Neural progenitor cell (in vitro differentiated cells): ENCODE measurements at regions not wholly inside any gene's neighbourhood (a gene's known extent, or its start where the extent isn't known, plus 50 kb on each side); places are given as distances from the start of the nearest gene placed in this dataset.
"Not testable (repeated sequence)": the region's sequence is repeated elsewhere in the genome, so short reads cannot be mapped to it uniquely, and the experiment has no call there.

Source experiments
- DNase-seq: peaks from one replicate; pipeline ENCODE4 v3.0.0-alpha.2; 2016; ENCODE audit warnings: low spot score
- H2AFZ ChIP-seq: fragments of 200-600 bp; sonication (generic); replicated peaks from 2 replicates; pipeline ENCODE4 v1.6.1; 2016; ENCODE audit warnings: antibody characterized with exemption
- H3F3A ChIP-seq: fragments of 200-600 bp; sonication (generic); 2 replicates; pipeline ENCODE4 v1.6.1; 2016; ENCODE audit warnings: antibody characterized with exemption, low read depth
- H3K27ac ChIP-seq: fragments of 200-600 bp; sonication (generic); 2 replicates; pipeline ENCODE4 v1.5.1; 2016; ENCODE audit warnings: mild to moderate bottlenecking
- H3K27me3 ChIP-seq: fragments of 200-600 bp; sonication (generic); 2 replicates; pipeline ENCODE4 v1.6.1; 2016; ENCODE audit warnings: mild to moderate bottlenecking, moderate library complexity
- H3K36me3 ChIP-seq: fragments of 200-600 bp; sonication (generic); 2 replicates; pipeline ENCODE4 v1.5.1; 2016
- H3K4me1 ChIP-seq: fragments of 200-600 bp; sonication (generic); 2 replicates; pipeline ENCODE4 v1.6.1; 2016; ENCODE audit warnings: mixed run types
- H3K4me2 ChIP-seq: fragments of 200-600 bp; sonication (generic); 2 replicates; pipeline ENCODE4 v1.6.1; 2016
- H3K4me3 ChIP-seq: fragments of 200-600 bp; sonication (generic); 2 replicates; pipeline ENCODE4 v1.5.1; 2016
- H3K79me2 ChIP-seq: fragments of 200-600 bp; sonication (generic); 2 replicates; pipeline ENCODE4 v1.6.1; 2016; ENCODE audit warnings: low read depth
- H3K9ac ChIP-seq: fragments of 200-600 bp; sonication (generic); 2 replicates; pipeline ENCODE4 v1.6.1; 2016
- H3K9me3 ChIP-seq: fragments of 200-600 bp; sonication (generic); 2 replicates; pipeline ENCODE4 v1.5.1; 2016; ENCODE audit warnings: low read depth
- H4K20me1 ChIP-seq: fragments of 200-600 bp; sonication (generic); 2 replicates; pipeline ENCODE4 v1.6.1; 2016; ENCODE audit warnings: low read depth
- H3K27ac Mint-ChIP-seq: 3 replicates; pipeline ENCODE4 v1.8.0; 2021; ENCODE audit warnings: mixed read lengths
- H3K27me3 Mint-ChIP-seq: 2 replicates; pipeline ENCODE4 v1.8.0; 2022; ENCODE audit warnings: low read depth, mild to moderate bottlenecking, inconsistent platforms, moderate library complexity, mixed read lengths; ENCODE audit not compliant: insufficient read depth
- H3K36me3 Mint-ChIP-seq: 3 replicates; pipeline ENCODE4 v1.8.0; 2021; ENCODE audit warnings: mixed read lengths
- H3K4me1 Mint-ChIP-seq: 3 replicates; pipeline ENCODE4 v1.8.0; 2021; ENCODE audit warnings: mixed read lengths
- H3K4me3 Mint-ChIP-seq: 3 replicates; pipeline ENCODE4 v1.8.0; 2021; ENCODE audit warnings: mild to moderate bottlenecking, moderate library complexity, mixed read lengths
- H3K9me3 Mint-ChIP-seq: 3 replicates; pipeline ENCODE4 v1.8.0; 2020; ENCODE audit warnings: mixed read lengths
- TF ChIP-seq, protein P1 (sequence below): fragments of 200-600 bp; sonication (generic); IDR thresholded peaks from 2 replicates; pipeline ENCODE4 v1.5.1; 2017; ENCODE audit warnings: antibody characterized with exemption, mild to moderate bottlenecking

GRCh38 chr1:206384029-206384807 is 86.1 kb upstream of the IKBKE start:
- not testable (repeated sequence) for H3K4me1 Mint-ChIP-seq, H3K27ac Mint-ChIP-seq, H3F3A ChIP-seq, H3K4me2 ChIP-seq, H3K36me3 Mint-ChIP-seq, H2AFZ ChIP-seq, H3K9me3 ChIP-seq, H3K27me3 ChIP-seq, H3K4me1 ChIP-seq, H3K36me3 ChIP-seq, H3K9me3 Mint-ChIP-seq, H3K4me3 Mint-ChIP-seq, H3K27ac ChIP-seq, H3K79me2 ChIP-seq, H3K4me3 ChIP-seq, H4K20me1 ChIP-seq, H3K9ac ChIP-seq, H3K27me3 Mint-ChIP-seq
- peak; percentile 15 for DNase-seq
- TF ChIP-seq, protein P1, sequence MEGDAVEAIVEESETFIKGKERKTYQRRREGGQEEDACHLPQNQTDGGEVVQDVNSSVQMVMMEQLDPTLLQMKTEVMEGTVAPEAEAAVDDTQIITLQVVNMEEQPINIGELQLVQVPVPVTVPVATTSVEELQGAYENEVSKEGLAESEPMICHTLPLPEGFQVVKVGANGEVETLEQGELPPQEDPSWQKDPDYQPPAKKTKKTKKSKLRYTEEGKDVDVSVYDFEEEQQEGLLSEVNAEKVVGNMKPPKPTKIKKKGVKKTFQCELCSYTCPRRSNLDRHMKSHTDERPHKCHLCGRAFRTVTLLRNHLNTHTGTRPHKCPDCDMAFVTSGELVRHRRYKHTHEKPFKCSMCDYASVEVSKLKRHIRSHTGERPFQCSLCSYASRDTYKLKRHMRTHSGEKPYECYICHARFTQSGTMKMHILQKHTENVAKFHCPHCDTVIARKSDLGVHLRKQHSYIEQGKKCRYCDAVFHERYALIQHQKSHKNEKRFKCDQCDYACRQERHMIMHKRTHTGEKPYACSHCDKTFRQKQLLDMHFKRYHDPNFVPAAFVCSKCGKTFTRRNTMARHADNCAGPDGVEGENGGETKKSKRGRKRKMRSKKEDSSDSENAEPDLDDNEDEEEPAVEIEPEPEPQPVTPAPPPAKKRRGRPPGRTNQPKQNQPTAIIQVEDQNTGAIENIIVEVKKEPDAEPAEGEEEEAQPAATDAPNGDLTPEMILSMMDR: peak; percentile 41

DNA sequence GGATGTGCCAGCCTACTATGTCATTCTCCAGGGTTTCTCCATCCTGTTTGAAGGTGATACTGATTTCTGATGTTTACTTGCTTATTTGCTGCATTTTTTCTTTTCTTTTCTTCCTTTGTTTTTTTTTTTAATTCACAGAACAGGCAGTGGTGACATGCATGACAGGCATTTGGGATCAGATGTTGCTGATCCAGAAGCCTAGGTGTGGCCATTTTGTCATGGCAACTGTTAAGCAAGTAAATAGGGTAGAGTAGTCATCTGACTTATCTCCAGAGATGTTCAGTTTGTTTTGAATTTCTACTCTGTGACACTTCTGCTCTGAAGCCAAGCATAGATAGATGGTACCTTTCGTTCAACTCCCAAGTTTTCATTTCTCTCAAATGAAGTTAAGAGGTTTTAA is 85.4 kb upstream of the IKBKE start:
- not testable (repeated sequence) for H3K79me2 ChIP-seq, H3K9me3 ChIP-seq, H3K4me1 ChIP-seq, H3K4me3 Mint-ChIP-seq, H3F3A ChIP-seq, H3K27me3 Mint-ChIP-seq, DNase-seq, H3K4me3 ChIP-seq, H3K36me3 ChIP-seq, H3K9me3 Mint-ChIP-seq, H3K27ac Mint-ChIP-seq, H3K27me3 ChIP-seq, H4K20me1 ChIP-seq, H3K4me1 Mint-ChIP-seq, H3K36me3 Mint-ChIP-seq, H2AFZ ChIP-seq, H3K4me2 ChIP-seq, H3K27ac ChIP-seq, H3K9ac ChIP-seq

DNA sequence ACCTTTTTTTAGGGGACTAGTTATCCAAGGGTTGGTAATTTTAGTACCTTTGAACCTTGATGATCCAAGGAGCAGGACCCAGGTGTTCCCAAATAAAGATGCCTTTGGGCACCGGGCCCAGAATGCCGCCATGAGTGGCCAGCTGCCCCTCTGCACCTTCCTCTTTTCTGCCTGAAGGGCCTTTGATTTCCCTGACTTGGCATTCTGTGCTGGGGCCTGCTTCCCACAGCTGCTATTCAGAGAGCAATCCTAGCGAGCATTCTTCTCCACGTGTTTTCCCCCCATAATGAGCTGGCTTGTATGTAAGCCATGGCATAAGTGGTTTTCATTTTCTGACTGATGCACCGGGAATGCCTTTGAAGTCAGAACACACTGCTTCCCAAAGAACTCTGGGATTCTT is 82.6 kb upstream of the IKBKE start:
- not testable (repeated sequence) for H3K4me3 Mint-ChIP-seq, H3K27ac ChIP-seq, H3F3A ChIP-seq, H3K4me1 ChIP-seq, H3K36me3 ChIP-seq, DNase-seq, H3K79me2 ChIP-seq, H3K36me3 Mint-ChIP-seq, H3K27me3 Mint-ChIP-seq, H4K20me1 ChIP-seq, H3K9me3 ChIP-seq, H3K9ac ChIP-seq, H3K4me3 ChIP-seq, H3K4me1 Mint-ChIP-seq, H3K4me2 ChIP-seq, H3K27me3 ChIP-seq, H3K9me3 Mint-ChIP-seq, H3K27ac Mint-ChIP-seq, H2AFZ ChIP-seq

- H3K4me3 Mint-ChIP-seq, H3F3A ChIP-seq, H3K36me3 Mint-ChIP-seq, H3K9me3 ChIP-seq, H4K20me1 ChIP-seq, H3K4me1 ChIP-seq, H3K27me3 ChIP-seq, H3K36me3 ChIP-seq, H3K27me3 Mint-ChIP-seq, H3K4me2 ChIP-seq, DNase-seq, H3K27ac ChIP-seq, H3K4me3 ChIP-seq, H3K9me3 Mint-ChIP-seq, H3K4me1 Mint-ChIP-seq, H3K27ac Mint-ChIP-seq, H3K79me2 ChIP-seq, H2AFZ ChIP-seq, H3K9ac ChIP-seq: not testable (repeated sequence)
These were observed 78.4 kb upstream of the IKBKE start for GRCh38 chr1:206391903-206392302.

- H3K4me1 Mint-ChIP-seq, H3K4me3 Mint-ChIP-seq, H3K27me3 Mint-ChIP-seq, H2AFZ ChIP-seq, H3K9me3 Mint-ChIP-seq, H3K4me3 ChIP-seq, H3K9ac ChIP-seq, H4K20me1 ChIP-seq, DNase-seq, H3F3A ChIP-seq, H3K27ac Mint-ChIP-seq, H3K79me2 ChIP-seq, H3K36me3 ChIP-seq, H3K9me3 ChIP-seq, H3K27me3 ChIP-seq, H3K4me1 ChIP-seq, H3K4me2 ChIP-seq, H3K36me3 Mint-ChIP-seq, H3K27ac ChIP-seq: not testable (repeated sequence)
These were observed 72.8 kb upstream of the IKBKE start for GRCh38 chr1:206397501-206397900.

DNA sequence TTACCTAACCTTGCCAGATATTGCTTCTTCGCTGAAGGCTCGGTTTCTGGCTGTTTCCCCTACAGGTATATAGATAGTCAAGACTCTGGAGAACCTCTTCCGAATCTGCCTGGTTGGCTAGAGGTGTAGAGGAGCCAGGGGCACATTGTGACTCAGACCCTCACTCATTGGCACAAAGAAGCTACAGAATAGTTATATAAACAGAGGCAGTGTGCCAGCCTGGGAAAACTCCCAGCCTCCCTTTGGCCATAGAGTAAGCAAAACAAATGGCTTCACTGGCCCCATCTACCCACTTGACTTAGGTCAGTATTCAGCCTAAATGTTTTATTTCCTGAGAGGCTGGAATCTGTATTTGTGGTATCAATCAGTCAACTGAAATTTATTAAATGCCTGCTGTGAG is 72.0 kb upstream of the IKBKE start:
- H2AFZ ChIP-seq, H3K4me3 ChIP-seq, H3K27ac ChIP-seq, DNase-seq, H3K4me2 ChIP-seq, H3K9me3 Mint-ChIP-seq, H3K27me3 ChIP-seq, H3K27ac Mint-ChIP-seq, H3K27me3 Mint-ChIP-seq, H3K4me3 Mint-ChIP-seq, H3K4me1 ChIP-seq, H3K4me1 Mint-ChIP-seq, H3K9me3 ChIP-seq, H3K9ac ChIP-seq, H4K20me1 ChIP-seq, H3K36me3 Mint-ChIP-seq, H3K79me2 ChIP-seq, H3F3A ChIP-seq, H3K36me3 ChIP-seq: not testable (repeated sequence)

- not testable (repeated sequence) for H3K27me3 Mint-ChIP-seq, H3K36me3 Mint-ChIP-seq, H3K4me1 ChIP-seq, H2AFZ ChIP-seq, H3K27ac Mint-ChIP-seq, H3K27ac ChIP-seq, H3K4me3 ChIP-seq, H4K20me1 ChIP-seq, H3K36me3 ChIP-seq, H3K27me3 ChIP-seq, DNase-seq, H3K4me3 Mint-ChIP-seq, H3K79me2 ChIP-seq, H3K4me1 Mint-ChIP-seq, H3F3A ChIP-seq, H3K9me3 ChIP-seq, H3K4me2 ChIP-seq, H3K9me3 Mint-ChIP-seq, H3K9ac ChIP-seq
These were observed 66.5 kb upstream of the IKBKE start for GRCh38 chr1:206403612-206404307.
